ENCODE measurements at regions not wholly inside any gene's neighbourhood (a gene's known extent, or its start where the extent isn't known, plus 50 kb on each side); places are given as distances from the start of the nearest gene placed in this dataset.

DNA sequence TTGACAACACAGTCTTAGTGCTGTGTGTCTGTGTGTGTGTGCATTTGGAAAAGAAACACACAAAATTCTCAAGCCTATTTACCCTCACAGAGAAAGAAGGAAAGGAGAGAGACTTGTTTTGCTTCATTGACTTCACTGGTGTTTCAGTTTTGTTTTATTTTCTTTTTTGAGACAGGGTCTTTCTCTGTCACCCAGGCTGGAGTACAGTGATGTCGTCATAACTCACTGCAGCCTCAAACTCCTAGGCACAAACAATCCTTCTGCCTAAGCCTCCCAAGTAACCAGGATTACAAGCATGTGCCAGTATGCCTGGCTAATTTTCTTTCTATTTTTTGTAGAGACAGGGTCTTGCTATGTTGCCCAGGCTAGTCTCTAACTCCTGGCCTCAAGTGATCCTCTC lies 636.9 kb downstream of the TAFA4 start:
- no peak overlapping the region for H2BK15ac ChIP-seq (ENCODE audit: low read length)
- POLR2A ChIA-PET (ENCODE audit: partially characterized antibody) = no interaction called here
- no peak overlapping the region for H2BK120ac ChIP-seq (replicated peaks; ENCODE audit: low read depth, low read length)
- H4K5ac ChIP-seq (ENCODE audit: insufficient read length, low read depth, low read length) = no peak overlapping the region
- DNase-seq (ENCODE audit: low read depth in 1 of 2, low spot score in 2 of 2) (no peak), FAIRE-seq (no peak)
- H3K9ac ChIP-seq (replicated peaks in 1 of 4; ENCODE audit: extremely low read depth in 1 of 4, low read depth in 3 of 4, low read length in 3 of 4) = no peak overlapping the region
- no peak for TF ChIP-seq SIN3A (conservative IDR thresholded peaks at IDR 0.05 in 1 of 2, IDR thresholded peaks at IDR 0.05 in 1 of 2; ENCODE audit: low read depth in 1 of 2, low read length in 2 of 2)
- no peak for TF ChIP-seq BRCA1 (IDR thresholded peaks at IDR 0.05; ENCODE audit: low read depth, low read length)
- no peak overlapping the region for H3K4me3 ChIP-seq (ENCODE audit: extremely low read depth in 1 of 4, insufficient read depth in 2 of 4, low read depth in 3 of 4, low read length in 4 of 4)
- no peak overlapping the region for H2AFZ ChIP-seq (ENCODE audit: low read length)
- 100% methylated on average over 1 of the region's 1 CpG; no CpG with 5 or more reads in 1 of the 2 experiments for WGBS, 2 experiments (ENCODE audit: extremely low coverage in 1 of 2, insufficient coverage in 1 of 2, insufficient read length in 1 of 2, insufficient replicate concordance in 2 of 2, low coverage in 1 of 2, low lambda C conversion rate in 2 of 2, missing lambda C conversion rate in 1 of 2)
- no peak overlapping the region for H3K4me2 ChIP-seq (ENCODE audit: insufficient read depth in 1 of 2, low read depth in 2 of 2, low read length in 2 of 2)
- no peak overlapping the region for H2AK5ac ChIP-seq (ENCODE audit: low read depth, low read length)
- no peak overlapping the region for H2BK20ac ChIP-seq (ENCODE audit: low read length)
- H3K4me1 ChIP-seq (replicated peaks in 1 of 4; ENCODE audit: control insufficient read depth in 3 of 4, insufficient read depth in 4 of 4, low read length in 3 of 4) = no peaks in the 10 kb centered on the region
- H4K8ac ChIP-seq (ENCODE audit: extremely low read depth, insufficient read depth, low read length) = no peak overlapping the region
- H3K14ac ChIP-seq (ENCODE audit: insufficient read length) = no peak overlapping the region
- no peaks in the 10 kb centered on the region for H3K79me1 ChIP-seq (ENCODE audit: low read depth, low read length)
- H3K23ac ChIP-seq (ENCODE audit: insufficient read length) = no peak overlapping the region
- no peaks in the 10 kb centered on the region for H4K20me1 ChIP-seq (replicated peaks in 1 of 2; ENCODE audit: control insufficient read depth in 1 of 2, insufficient read depth in 2 of 2, low read length in 2 of 2)
- peaks cover 4 to 10% of the 10 kb centered on the region in 2 experiments; a peak in 2 of 4 replicates for H3K9me3 ChIP-seq (ENCODE audit: insufficient read depth in 2 of 2, low read depth in 1 of 2, low read length in 1 of 2)
- H2BK5ac ChIP-seq (ENCODE audit: low read depth, low read length) = no peak overlapping the region
- no peak overlapping the region for H3K27ac ChIP-seq (ENCODE audit: low read depth, low read length)
- no peak overlapping the region for H3K56ac ChIP-seq (replicated peaks; ENCODE audit: insufficient read length, low read depth, low read length)
- CTCF ChIA-PET (ENCODE audit: partially characterized antibody) = interaction anchor here (1.0 to 1.5 kb wide), 2 partner anchors 9 to 16 kb away, joined by 3 to 4 read pairs; no protein-coding TSS in a partner anchor
- H3K79me2 ChIP-seq (ENCODE audit: control insufficient read depth in 1 of 2, insufficient read depth in 2 of 2, low read length in 2 of 2) = no peaks in the 10 kb centered on the region
- no peak overlapping the region for H3K4ac ChIP-seq (replicated peaks; ENCODE audit: insufficient read length, low read depth, low read length)
- H3K36me3 ChIP-seq (ENCODE audit: control insufficient read depth in 2 of 4, insufficient read depth in 4 of 4, low read length in 3 of 4) = no peaks in the 10 kb centered on the region
- no peaks in the 10 kb centered on the region for H3K23me2 ChIP-seq (ENCODE audit: low read depth, low read length)
- H3K18ac ChIP-seq (ENCODE audit: extremely low read depth, low read length) = no peak overlapping the region
- H2BK12ac ChIP-seq (ENCODE audit: low read depth, low read length) = no peak overlapping the region
- no peak overlapping the region for H4K91ac ChIP-seq (replicated peaks; ENCODE audit: insufficient read length, low read length)
- H3K27me3 ChIP-seq (replicated peaks in 1 of 4; ENCODE audit: control insufficient read depth in 3 of 4, extremely low read depth in 1 of 4, insufficient read depth in 3 of 4, low read length in 3 of 4) = no peaks in the 10 kb centered on the region
